ENCODE measurements at regions not wholly inside any gene's neighbourhood (a gene's known extent, or its start where the extent isn't known, plus 50 kb on each side); places are given as distances from the start of the nearest gene placed in this dataset.

DNA sequence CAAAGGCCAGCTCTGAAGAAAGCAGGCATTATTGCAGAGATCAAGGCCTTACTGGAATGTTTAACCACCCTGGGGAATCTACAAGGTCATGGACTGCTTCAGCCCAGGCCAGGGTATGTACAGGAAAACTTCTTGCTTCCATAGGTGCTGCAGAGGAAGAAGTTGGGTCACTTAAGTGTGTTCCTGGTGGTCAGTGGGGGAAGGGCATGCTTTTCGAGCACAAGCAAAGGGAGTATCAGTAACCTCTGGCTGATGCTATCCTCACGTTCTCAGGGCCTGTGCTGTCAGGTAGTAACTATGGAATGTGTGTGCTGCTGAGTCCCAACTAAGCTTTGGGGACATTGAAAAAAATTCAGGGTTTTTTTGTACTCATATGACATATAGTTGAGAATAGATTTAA, 234.0 kb upstream of the SP4 start:
- H3K36me3 ChIP-seq (replicated peaks in 1 of 2; ENCODE audit: insufficient read depth in 1 of 2, low read depth in 2 of 2), result no peaks in the 10 kb centered on the region
- TF ChIP-seq POLR2A (IDR thresholded peaks at IDR 0.05), result no peak
- TF ChIP-seq, protein P1, sequence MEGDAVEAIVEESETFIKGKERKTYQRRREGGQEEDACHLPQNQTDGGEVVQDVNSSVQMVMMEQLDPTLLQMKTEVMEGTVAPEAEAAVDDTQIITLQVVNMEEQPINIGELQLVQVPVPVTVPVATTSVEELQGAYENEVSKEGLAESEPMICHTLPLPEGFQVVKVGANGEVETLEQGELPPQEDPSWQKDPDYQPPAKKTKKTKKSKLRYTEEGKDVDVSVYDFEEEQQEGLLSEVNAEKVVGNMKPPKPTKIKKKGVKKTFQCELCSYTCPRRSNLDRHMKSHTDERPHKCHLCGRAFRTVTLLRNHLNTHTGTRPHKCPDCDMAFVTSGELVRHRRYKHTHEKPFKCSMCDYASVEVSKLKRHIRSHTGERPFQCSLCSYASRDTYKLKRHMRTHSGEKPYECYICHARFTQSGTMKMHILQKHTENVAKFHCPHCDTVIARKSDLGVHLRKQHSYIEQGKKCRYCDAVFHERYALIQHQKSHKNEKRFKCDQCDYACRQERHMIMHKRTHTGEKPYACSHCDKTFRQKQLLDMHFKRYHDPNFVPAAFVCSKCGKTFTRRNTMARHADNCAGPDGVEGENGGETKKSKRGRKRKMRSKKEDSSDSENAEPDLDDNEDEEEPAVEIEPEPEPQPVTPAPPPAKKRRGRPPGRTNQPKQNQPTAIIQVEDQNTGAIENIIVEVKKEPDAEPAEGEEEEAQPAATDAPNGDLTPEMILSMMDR (IDR thresholded peaks at IDR 0.05), result no peak
- WGBS, 2 donors, result 78 to 93% methylated on average over 2 of the region's 2 CpGs
- intact Hi-C loops (cut with DNase I), result no loop called here
- DNase-seq (no peak), ATAC-seq (no peak)
- no peak overlapping the region for H3K4me3 ChIP-seq
- H3K27me3 ChIP-seq, result no peaks in the 10 kb centered on the region
- H3K4me1 ChIP-seq, result peaks cover 12% of the 10 kb centered on the region
- H3K9me3 ChIP-seq, result no peaks in the 10 kb centered on the region
- H3K27ac ChIP-seq, result no peak overlapping the region

DNA sequence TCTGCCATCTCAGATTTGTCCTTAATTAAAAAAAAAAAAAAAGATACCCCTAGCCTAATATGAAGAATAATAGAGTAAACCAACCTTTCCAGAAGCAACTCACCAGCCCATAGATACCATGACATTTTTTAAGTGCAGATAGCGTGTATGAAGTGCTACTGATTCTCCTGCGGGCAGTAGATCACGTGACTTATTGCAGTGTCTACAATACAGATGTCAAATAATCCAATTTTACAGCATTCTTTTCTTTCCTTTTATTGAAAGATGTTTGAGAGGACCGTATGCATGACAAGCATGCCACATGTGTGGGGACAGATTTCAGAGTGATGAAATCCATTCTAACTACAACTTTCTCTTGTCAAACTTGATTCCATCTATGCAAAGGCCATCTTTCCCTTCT, 232.9 kb upstream of the SP4 start:
- WGBS, 2 donors, result 82 to 94% methylated on average over 4 of the region's 4 CpGs
- no peak for ATAC-seq
- Histone ChIP-seq H3K4me1 (peaks cover 12% of the 10 kb centered on the region), H3K27ac (no peak overlapping the region), H3K27me3 (no peaks in the 10 kb centered on the region), H3K36me3 (replicated peaks in 1 of 2; ENCODE audit: insufficient read depth in 1 of 2, low read depth in 2 of 2) (no peaks in the 10 kb centered on the region), H3K9me3 (no peaks in the 10 kb centered on the region), H3K4me3 (no peak overlapping the region)
- TF ChIP-seq POLR2A (IDR thresholded peaks at IDR 0.05), result no peak
- TF ChIP-seq, protein P1 (IDR thresholded peaks at IDR 0.05), result no peak
- DNase-seq, result no peak
- intact Hi-C loops (cut with DNase I), result no loop called here

DNA sequence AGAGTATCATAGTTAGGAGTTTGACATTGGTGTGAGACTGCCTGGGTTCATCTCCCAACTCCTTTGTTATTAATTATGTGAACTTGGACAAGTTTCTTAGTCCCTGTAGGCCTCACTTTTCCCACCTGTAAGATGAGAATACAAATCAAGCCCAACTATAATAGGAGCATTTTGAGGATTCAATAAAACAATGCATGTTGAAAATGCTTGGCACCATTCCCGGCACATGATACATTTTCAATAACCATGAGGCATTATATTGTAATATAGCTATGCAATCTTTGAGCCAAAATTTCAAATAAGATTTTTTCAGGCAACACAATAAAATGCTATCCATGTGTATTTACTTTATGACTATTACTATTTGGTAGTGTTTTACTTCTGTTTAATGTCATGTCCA, 229.0 kb upstream of the SP4 start:
- no peaks in the 10 kb centered on the region for H3K27me3 ChIP-seq
- DNase-seq, result no peak
- H3K4me1 ChIP-seq, result no peaks in the 10 kb centered on the region
- no peaks in the 10 kb centered on the region for H3K36me3 ChIP-seq (replicated peaks in 1 of 2; ENCODE audit: insufficient read depth in 1 of 2, low read depth in 2 of 2)
- ATAC-seq, result no peak
- H3K4me3 ChIP-seq, result no peak overlapping the region
- TF ChIP-seq, protein P1 (IDR thresholded peaks at IDR 0.05), result no peak
- TF ChIP-seq POLR2A (IDR thresholded peaks at IDR 0.05), result no peak
- intact Hi-C loops (cut with DNase I), result no loop called here
- no peaks in the 10 kb centered on the region for H3K9me3 ChIP-seq
- H3K27ac ChIP-seq, result no peak overlapping the region
- 90 to 100% methylated on average over 1 of the region's 1 CpG for WGBS, 2 donors

DNA sequence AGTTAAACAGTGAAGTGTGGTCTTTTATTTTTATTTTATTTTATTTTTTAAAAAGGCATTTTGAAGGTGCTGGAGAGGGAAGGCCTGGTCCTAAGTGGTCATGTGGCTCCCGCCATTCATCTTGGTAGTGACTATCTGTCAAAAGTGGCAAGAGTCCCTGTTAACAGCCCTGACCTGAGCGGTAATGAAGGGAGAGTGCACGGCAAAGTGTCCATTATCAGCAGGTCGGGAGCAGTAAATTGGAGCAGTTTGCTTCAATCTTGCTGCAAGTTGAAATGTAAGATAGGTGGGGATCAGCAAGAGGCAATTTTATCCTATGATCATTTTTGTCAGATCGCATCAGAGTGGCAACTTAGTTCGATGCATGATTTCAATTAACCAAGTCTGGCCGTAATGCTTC, 227.4 kb upstream of the SP4 start:
- H3K4me3 ChIP-seq, result no peak overlapping the region
- H3K36me3 ChIP-seq (replicated peaks in 1 of 2; ENCODE audit: insufficient read depth in 1 of 2, low read depth in 2 of 2), result no peaks in the 10 kb centered on the region
- H3K27me3 ChIP-seq, result no peaks in the 10 kb centered on the region
- WGBS, 2 donors, result 49 to 57% methylated on average over 7 of the region's 7 CpGs
- no peak overlapping the region for H3K27ac ChIP-seq
- ATAC-seq (no peak), DNase-seq (no peak)
- no peak for TF ChIP-seq POLR2A (IDR thresholded peaks at IDR 0.05)
- TF ChIP-seq, protein P1 (IDR thresholded peaks at IDR 0.05), result no peak
- intact Hi-C loops (cut with DNase I), result no loop called here
- H3K9me3 ChIP-seq, result no peaks in the 10 kb centered on the region
- no peaks in the 10 kb centered on the region for H3K4me1 ChIP-seq

DNA sequence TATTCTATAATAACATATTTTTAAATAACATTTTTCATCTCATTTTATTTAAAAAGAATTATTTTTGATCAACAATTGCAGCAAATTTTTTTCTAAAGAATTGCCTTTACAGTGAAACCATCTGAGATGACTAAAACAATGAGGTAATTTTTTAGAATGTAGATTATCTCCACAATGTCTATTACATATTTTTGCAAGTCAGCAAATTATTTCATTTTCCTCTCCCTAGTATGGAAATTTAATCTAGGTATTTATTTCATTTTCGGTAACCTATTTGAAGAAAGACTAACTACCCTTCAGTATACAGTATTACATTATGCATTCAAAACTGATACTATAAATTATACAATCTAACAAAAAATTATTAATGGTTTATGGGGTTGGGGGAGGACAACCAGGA, 213.2 kb upstream of the SP4 start:
- H3K36me3 ChIP-seq (replicated peaks in 1 of 2; ENCODE audit: insufficient read depth in 1 of 2, low read depth in 2 of 2), result no peaks in the 10 kb centered on the region
- H3K9me3 ChIP-seq, result no peaks in the 10 kb centered on the region
- 59 to 88% methylated on average over 1 of the region's 1 CpG for WGBS, 2 donors
- H3K4me3 ChIP-seq, result no peak overlapping the region
- intact Hi-C loops (cut with DNase I), result no loop called here
- ATAC-seq (no peak), DNase-seq (no peak)
- TF ChIP-seq, protein P1 (IDR thresholded peaks at IDR 0.05), result no peak
- no peak for TF ChIP-seq POLR2A (IDR thresholded peaks at IDR 0.05)
- H3K27ac ChIP-seq, result no peak overlapping the region
- H3K4me1 ChIP-seq, result no peaks in the 10 kb centered on the region
- H3K27me3 ChIP-seq, result no peaks in the 10 kb centered on the region
